ENCODE measurements at regions not wholly inside any gene's neighbourhood (a gene's known extent, or its start where the extent isn't known, plus 50 kb on each side); places are given as distances from the start of the nearest gene placed in this dataset.
A peak's percentile ranks its signal among the peaks of the same experiment; 100 is the strongest.

GRCh38 chr5:34564710-34565235 lies 91.4 kb upstream of the RAI14 start:
- peaks cover 14% of the 10 kb centered on the region for H3K27me3 Mint-ChIP-seq (ENCODE audit: low read depth, poor library complexity)
- no peak for DNase-seq
- no peak for TF ChIP-seq CTCF (IDR thresholded peaks at IDR 0.05)
- H3K36me3 Mint-ChIP-seq (ENCODE audit: low read depth), result no peaks in the 10 kb centered on the region
- peak overlapping the region; percentile 66 for H3K27ac Mint-ChIP-seq
- no peak overlapping the region for H3K4me3 Mint-ChIP-seq
- H3K9me3 Mint-ChIP-seq, result no peaks in the 10 kb centered on the region
- peaks cover 21% of the 10 kb centered on the region for H3K4me1 Mint-ChIP-seq

- Mint-ChIP-seq H3K9me3 (no peaks in the 10 kb centered on the region), H3K4me1 (peaks cover 17% of the 10 kb centered on the region), H3K4me3 (no peak overlapping the region), H3K27me3 (ENCODE audit: low read depth, poor library complexity) (peaks cover 14% of the 10 kb centered on the region), H3K36me3 (ENCODE audit: low read depth) (no peaks in the 10 kb centered on the region), H3K27ac (no peak overlapping the region)
- no peak for DNase-seq
- TF ChIP-seq CTCF (IDR thresholded peaks at IDR 0.05), result no peak
These were observed 86.0 kb upstream of the RAI14 start for GRCh38 chr5:34570143-34570542.

GRCh38 chr5:34570721-34571676 lies 85.1 kb upstream of the RAI14 start:
- Mint-ChIP-seq H3K27me3 (ENCODE audit: low read depth, poor library complexity) (peaks cover 14% of the 10 kb centered on the region), H3K36me3 (ENCODE audit: low read depth) (no peaks in the 10 kb centered on the region), H3K27ac (peak overlapping the region; percentile 1), H3K9me3 (no peaks in the 10 kb centered on the region), H3K4me1 (peaks cover 17% of the 10 kb centered on the region), H3K4me3 (no peak overlapping the region)
- DNase-seq, result no peak
- TF ChIP-seq CTCF (IDR thresholded peaks at IDR 0.05), result no peak

GRCh38 chr5:34571677-34572041 lies 84.5 kb upstream of the RAI14 start:
- no peak for TF ChIP-seq CTCF (IDR thresholded peaks at IDR 0.05)
- no peak for DNase-seq
- H3K36me3 Mint-ChIP-seq (ENCODE audit: low read depth), result no peaks in the 10 kb centered on the region
- no peak overlapping the region for H3K27ac Mint-ChIP-seq
- H3K27me3 Mint-ChIP-seq (ENCODE audit: low read depth, poor library complexity), result peaks cover 8% of the 10 kb centered on the region
- no peaks in the 10 kb centered on the region for H3K9me3 Mint-ChIP-seq
- H3K4me3 Mint-ChIP-seq, result no peak overlapping the region
- peaks cover 17% of the 10 kb centered on the region for H3K4me1 Mint-ChIP-seq

- Mint-ChIP-seq H3K4me3 (no peak overlapping the region), H3K36me3 (ENCODE audit: low read depth) (no peaks in the 10 kb centered on the region), H3K4me1 (peaks cover 20% of the 10 kb centered on the region), H3K27ac (no peak overlapping the region), H3K27me3 (ENCODE audit: low read depth, poor library complexity) (no peaks in the 10 kb centered on the region), H3K9me3 (peaks cover 7% of the 10 kb centered on the region)
- no peak for TF ChIP-seq CTCF (IDR thresholded peaks at IDR 0.05)
- no peak for DNase-seq
These were observed 81.1 kb upstream of the RAI14 start for GRCh38 chr5:34574936-34575467.
